ENCODE measurements at regions not wholly inside any gene's neighbourhood (a gene's known extent, or its start where the extent isn't known, plus 50 kb on each side); places are given as distances from the start of the nearest gene placed in this dataset.

GRCh38 chr5:121158451-121158850 lies 693.2 kb upstream of the FTMT start:
- no peak for TF ChIP-seq POLR2A (IDR thresholded peaks at IDR 0.05; ENCODE audit: low read depth)
- TF ChIP-seq, protein P1, sequence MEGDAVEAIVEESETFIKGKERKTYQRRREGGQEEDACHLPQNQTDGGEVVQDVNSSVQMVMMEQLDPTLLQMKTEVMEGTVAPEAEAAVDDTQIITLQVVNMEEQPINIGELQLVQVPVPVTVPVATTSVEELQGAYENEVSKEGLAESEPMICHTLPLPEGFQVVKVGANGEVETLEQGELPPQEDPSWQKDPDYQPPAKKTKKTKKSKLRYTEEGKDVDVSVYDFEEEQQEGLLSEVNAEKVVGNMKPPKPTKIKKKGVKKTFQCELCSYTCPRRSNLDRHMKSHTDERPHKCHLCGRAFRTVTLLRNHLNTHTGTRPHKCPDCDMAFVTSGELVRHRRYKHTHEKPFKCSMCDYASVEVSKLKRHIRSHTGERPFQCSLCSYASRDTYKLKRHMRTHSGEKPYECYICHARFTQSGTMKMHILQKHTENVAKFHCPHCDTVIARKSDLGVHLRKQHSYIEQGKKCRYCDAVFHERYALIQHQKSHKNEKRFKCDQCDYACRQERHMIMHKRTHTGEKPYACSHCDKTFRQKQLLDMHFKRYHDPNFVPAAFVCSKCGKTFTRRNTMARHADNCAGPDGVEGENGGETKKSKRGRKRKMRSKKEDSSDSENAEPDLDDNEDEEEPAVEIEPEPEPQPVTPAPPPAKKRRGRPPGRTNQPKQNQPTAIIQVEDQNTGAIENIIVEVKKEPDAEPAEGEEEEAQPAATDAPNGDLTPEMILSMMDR (IDR thresholded peaks at IDR 0.05), result no peak
